HG03432 (cell line): ENCODE measurements at regions not wholly inside any gene's neighbourhood (a gene's known extent, or its start where the extent isn't known, plus 50 kb on each side); places are given as distances from the start of the nearest gene placed in this dataset.
"Not testable (repeated sequence)": the region's sequence is repeated elsewhere in the genome, so short reads cannot be mapped to it uniquely, and the experiment has no call there.

Experiments
- ATAC-seq: cut with Tn5 transposase; IDR thresholded peaks from one replicate; pipeline ENCODE4 v1.9.1; 2021; ENCODE audit warnings: mild to moderate bottlenecking, moderate library complexity; ENCODE audit not compliant: unreplicated experiment

DNA sequence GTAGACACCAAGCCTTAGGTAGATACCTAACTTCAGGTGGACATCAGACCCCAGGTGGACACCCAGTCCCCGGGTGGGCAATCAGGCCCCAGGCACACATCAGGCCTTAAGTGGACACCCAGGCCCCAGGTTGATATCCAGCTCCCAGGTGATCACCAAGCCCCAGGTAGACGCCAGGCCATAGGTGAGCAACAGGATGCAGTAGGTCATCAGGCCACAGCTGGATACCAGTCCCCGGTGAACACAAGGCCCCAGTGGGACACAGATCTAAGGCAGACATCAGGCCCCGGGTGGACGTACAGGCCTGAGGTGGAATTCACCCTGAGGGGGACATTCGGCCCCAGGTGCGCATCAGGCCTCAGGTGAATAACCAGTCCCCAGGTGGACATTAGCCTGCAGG is 201.0 kb downstream of the POTEM start:
- not testable (repeated sequence) for ATAC-seq

DNA sequence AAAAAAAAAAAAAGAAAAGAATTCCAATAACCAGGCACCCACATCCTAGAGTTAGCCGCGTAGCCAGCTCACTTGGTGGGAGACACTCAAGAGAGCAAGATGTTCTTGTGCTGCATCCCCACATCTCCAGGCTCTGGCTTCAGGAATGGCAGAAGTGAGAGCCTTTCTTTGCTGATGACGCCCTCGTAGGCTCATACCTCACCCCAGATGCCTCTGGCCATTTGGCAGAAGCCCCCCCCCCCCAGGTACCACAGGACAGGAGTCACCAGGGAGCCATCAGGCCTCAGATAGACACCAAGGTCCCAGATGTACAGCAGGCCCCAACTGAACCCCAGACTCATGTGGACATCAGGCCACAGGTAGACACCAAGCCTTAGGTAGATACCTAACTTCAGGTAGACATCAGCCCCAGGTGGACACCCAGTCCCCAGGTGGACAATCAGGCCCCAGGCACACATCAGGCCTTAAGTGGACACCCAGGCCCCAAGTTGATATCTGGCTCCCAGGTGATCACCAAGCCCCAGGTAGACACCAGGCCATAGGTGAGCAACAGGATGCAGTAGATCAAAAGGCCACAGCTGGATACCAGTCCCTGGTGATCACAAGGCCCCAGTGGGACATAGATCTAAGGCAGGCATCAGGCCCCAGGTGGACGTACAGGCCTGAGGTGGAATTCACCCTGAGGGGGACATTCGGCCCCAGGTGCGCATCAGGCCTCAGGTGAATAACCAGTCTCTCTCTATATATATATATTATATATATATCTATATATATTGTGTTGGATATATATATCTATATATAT is 202.5 kb downstream of the POTEM start:
- not testable (repeated sequence) for ATAC-seq

DNA sequence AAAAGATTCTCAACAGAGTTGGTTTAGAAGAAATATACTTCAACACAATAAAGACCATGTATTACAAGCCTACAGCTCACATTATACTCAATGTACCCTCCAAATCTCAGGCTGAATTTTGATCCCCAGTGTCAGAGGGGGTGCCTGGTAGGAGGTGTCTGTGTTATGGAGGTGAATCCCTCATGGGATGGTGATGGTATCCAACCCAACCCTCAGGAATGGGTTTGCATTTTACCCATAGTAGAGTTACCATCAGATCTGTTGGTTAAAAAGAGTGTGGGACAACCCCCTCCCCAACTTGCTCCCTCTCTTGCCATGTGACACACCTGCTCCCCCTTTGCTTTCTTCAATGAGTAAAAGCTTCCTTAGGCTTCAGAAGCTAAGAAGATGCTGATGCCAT is 205.5 kb downstream of the POTEM start:
- ATAC-seq, result not testable (repeated sequence)

DNA sequence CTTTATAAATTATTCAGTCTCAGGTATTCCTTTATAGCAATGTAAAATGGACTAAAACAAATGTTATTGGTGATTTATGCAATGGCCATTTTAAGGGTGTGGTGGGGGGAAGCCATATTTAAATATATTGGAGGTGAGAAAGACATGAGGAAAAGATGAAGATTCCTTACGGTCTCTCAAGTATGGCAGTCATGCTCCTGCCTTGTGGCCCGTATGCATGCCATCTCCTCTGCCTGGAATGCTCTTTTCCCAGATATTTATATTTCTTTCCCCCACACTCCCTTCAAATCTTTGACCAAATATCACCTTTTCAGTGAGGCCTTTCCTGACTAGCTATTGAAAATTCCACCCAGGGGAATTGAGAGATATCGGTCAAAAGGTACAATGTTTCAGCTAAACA is 206.0 kb downstream of the POTEM start:
- not testable (repeated sequence) for ATAC-seq

DNA sequence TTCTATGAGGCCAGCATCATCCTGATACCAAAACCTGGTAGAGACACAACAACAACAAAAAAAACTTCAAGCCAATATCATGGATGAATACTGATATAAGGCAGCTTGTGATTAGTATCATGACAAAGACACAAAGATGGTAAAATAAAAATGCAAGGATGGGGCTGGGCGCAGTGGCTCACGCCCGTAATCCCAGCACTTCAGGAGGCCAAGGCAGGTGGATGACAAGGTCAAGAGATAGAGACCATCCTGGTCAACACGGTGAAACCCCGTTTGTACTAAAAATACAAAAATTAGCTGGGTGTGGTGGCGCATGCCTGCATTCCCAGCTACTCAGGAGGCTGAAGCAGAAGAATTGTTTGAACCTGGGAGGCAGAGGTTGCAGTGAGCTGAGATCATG is 210.2 kb downstream of the POTEM start:
- not testable (repeated sequence) for ATAC-seq

DNA sequence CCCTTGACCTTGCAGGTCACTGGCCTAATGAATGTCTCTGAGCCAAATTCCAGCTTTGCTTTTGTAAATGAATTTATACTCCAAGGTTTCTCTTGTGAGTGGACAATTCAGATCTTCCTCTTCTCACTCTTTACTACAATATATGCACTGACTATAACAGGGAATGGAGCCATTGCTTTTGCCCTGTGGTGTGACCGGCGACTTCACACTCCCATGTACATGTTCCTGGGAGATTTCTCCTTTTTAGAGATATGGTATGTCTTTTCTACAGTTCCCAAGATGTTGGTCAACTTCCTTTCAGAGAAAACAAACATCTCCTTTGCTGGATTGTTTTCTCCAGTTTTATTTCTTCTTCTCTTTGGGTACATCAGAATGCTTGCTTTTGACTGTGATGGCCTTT is 213.1 kb downstream of the POTEM start:
- not testable (repeated sequence) for ATAC-seq

DNA sequence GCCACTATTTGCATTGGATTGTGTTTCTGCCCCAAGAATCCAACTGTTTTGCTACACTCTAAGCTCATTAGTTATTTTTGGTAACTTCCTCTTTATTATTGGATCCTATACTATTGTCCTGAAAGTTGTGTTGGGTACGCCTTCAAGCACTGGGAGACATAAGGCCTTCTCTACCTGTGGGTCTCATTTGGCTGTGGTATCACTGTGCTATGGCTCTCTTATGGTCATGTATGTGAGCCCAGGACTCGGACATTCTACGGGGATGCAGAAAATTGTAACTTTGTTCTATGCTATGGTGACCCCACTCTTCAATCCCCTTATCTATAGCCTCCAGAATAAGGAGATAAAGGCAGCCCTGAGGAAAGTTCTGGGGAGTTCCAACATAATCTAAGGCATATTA is 213.6 kb downstream of the POTEM start:
- ATAC-seq, result not testable (repeated sequence)

DNA sequence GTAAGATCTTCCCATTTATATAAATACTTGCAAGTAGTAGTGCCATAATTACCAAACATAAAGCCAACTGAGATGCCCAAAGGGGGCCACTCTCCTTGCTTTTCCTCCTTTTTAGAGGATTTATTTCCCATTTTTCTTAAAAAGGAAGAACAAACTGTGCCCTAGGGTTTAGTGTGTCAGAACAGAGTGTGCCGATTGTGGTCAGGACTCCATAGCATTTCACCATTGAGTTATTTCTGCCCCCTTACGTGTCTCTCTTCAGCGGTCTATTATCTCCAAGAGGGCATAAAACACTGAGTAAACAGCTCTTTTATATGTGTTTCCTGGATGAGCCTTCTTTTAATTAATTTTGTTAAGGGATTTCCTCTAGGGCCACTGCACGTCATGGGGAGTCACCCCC is 227.9 kb downstream of the POTEM start:
- ATAC-seq, result not testable (repeated sequence)

DNA sequence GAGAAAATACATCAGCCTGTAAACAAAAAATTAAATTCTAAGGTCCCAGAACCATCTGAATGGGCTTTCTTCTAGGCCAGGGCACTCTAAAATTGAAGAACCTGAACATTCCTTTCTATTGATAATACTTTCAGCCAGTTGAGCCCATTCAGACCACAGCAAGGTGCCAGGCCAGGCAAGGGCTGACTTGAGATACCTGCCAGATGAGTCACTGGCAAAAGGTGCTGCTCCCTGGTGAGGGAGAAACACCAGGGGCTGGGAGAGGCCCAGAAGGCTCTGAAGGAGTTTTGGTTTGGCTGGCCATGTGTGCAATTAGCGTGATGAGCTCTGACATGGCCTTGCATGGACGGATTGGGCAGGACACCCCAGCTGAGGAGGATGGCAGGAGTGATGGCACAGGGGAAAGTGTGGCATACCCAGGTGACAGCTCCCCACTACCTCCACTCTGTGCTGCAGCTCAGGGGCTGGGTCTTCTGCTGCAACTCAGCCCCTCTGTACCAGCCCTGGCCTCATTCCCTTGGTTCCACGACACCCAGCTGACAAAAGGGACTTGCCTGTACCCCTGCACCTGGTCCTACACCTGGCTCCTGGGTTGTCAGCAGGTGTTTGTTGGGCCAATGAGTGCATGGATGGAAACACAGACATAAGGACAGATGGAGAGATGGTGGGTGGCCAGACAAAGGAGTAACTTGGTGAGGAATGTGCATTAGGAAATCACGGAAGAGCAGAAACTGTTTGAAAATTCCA is 230.4 kb downstream of the POTEM start:
- ATAC-seq, result not testable (repeated sequence)

DNA sequence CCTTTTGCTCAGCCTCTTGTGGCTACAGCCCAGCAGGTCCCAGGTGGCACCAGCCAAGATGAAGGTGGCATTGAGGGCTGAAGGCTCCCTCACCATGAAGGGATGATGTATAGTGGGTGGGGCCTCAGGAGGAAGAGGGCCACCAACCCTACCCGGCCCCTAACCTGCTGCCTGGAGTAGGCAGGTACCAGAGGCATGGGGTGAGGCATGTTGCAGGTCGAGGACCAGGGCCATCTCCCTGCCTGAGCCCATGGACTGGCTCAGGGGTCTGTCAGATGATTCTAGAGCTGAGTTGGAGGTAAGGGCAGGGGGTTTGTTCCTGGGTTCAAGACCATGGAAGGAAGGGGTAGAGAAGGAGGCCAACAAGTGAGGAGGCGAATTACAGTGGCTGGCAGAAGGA is 231.1 kb downstream of the POTEM start:
- not testable (repeated sequence) for ATAC-seq

DNA sequence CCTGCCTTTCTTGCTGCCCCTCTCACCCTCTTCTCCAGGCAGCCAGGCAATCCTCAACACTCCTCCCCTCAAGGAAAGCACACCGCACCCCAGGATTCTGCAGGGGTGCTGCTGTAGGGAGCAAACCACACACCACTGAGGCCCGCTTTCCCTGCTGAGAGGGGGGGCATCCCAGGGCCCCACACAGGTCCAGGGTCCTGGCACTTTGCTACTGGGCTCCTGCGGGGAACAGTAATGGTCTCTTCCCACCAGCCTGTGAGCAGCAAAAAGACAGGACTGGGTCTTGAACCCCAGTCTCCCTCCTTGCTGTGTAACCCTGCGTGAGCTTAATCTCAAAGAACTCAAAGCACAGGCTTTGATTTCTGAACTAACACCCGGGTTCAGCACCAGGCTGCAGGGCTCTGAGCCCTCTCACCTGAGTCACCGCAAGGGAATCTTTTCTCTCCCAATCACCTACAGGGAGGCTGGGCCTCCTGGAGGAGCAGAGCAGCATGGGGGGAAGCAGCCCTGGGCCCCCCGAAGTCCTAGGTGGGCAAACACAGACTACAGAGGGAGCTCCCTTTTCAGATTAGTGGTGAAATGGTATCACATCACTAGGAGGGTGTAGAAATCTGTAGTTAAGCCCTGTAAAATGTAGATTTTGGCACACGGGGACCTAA is 232.6 kb downstream of the POTEG start:
- not testable (repeated sequence) for ATAC-seq

DNA sequence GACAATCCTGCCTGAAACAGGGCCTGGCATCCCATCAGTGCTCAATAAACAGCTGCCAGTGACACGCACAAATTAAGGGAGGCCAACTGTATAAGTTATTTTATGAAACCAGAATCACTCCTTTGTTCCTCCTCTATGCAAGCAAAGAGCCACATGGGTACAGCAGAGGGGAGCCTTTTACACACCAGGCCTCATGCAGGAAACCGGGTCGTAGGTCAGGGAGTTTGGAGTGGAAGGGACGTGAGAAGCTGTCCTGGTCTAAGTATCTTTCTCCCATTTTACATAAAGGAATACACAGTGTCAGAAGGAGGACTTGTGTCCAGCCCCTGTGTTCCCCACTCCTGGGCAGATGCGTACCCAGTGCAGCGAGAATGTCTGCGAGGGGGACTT is 232.1 kb downstream of the POTEG start:
- not testable (repeated sequence) for ATAC-seq

DNA sequence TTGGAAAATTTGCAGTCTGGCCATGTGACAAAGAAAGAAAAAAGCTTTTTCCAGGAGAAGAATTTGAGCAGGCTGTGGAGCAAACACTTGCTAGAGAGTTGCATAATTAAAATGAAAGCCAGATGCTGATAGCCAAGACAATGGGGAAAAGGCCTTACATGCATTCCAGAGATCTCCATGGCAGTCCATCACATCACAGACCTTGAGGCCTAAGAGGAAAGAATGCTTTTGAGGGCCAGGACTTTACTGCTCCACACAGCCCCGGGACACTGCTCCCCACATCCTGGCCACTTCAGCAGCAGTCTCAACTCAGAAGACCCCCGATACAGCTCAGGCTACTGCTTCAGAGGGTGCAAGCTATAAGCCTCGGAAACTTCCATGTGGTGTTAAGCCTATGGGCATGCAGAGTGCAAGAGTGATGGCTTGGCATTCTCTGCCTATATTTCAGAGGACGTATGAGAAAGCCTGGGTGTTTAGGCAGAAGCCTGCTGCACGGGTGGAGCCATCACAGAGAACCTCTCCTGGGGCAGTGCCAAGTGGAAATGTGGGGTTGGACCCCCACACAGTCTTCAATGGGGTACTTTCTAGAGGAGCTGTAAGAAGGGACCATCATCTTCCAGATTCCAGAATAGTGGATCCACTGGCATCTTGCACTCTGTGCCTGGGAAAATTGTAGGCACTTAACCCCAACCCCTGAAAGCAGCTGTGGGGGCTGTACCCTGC is 230.7 kb downstream of the POTEG start:
- not testable (repeated sequence) for ATAC-seq

DNA sequence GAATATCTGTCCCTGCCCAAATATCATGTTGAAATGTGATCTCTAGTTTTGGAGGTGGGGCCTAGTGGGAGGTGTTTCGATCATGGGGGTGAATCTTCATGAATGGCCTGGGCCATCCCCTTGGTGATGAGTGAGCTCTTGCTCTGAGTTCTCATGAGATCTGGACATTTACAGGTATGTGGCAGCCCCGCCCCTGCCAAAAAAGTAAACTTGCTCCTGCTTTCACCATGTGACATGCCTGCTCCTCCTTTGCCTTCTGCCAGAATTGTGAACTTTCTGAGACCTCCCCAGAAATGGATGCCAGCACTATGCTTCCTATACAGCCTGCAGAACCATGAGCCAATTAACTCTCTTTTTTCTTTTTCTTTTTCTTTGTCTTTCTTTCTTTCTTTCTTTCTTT is 229.3 kb downstream of the POTEG start:
- not testable (repeated sequence) for ATAC-seq

DNA sequence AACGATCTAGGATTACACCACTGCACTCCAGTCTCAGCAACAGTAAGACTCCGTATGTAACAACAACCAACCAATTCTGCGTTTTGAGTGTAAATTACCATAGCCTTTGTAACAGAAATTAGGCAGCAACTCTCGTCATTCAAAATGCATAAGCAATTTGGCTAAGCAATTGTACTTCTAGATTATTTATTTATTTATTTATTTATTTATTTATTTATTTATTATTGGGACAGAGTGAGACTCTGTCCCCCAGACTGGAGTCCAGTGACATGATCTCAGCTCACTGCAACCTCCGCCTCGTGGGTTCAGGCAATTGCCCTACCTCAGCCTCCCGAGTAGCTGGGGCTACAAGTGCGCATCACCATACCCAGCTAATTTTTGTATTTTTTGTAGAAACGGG is 217.7 kb downstream of the POTEG start:
- not testable (repeated sequence) for ATAC-seq

DNA sequence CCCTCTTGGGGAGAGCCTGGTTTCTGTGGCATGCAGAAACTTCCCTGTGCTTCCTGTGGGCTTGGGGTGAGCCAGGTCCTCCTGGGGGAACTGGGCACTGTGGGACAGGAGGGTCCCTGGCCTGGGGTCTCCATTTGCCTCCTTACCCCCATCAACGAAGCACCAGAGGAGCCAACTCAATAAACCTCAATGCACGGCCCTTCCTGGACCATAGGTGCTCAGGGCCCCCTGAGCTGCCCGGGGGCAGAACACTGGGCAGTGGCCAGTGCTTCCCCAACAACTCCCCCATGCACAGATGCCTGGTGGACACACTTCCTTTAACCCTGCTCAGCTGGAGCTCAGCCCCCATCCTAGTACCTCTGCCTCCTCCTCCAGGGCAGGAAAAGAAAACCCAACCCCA is 214.7 kb downstream of the POTEG start:
- not testable (repeated sequence) for ATAC-seq

DNA sequence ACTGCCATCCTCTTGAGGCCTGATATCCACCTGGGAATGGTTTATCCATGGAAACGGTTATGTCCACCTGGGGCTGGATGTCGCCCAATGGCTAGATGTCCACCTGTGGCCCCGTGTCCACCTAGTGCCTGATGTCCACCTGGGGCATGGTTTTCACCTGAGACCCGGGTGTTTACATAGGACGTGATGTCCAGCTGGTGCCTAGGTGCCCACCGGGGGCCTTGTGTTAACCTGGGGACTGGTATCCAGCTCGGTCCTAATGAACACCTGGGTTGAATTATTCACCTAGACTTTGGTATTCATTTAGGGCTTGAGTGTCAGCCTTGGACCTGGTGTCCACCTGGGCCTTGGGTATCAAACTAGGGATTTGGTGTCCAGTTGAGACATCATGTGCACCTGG is 202.7 kb downstream of the POTEG start:
- not testable (repeated sequence) for ATAC-seq

DNA sequence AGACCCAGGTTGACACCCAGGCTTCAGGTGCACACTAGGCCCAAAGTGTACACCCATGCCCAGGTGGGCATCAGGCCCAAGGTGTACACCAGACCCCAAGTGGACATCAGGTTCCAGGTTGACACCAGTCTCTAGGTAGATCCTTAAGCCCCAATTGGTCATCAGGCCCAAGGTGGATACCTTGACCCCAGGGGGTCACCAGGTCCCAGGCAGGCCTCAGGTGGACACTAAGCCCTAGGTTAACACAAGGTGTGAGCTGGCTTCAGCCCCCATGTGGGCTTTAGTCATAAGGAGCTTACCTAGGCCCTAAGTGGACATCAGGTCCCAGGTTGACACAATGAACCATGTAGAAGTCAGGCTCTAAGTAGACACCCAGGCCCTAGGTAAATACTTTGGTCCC is 200.1 kb downstream of the POTEG start:
- ATAC-seq, result not testable (repeated sequence)

DNA sequence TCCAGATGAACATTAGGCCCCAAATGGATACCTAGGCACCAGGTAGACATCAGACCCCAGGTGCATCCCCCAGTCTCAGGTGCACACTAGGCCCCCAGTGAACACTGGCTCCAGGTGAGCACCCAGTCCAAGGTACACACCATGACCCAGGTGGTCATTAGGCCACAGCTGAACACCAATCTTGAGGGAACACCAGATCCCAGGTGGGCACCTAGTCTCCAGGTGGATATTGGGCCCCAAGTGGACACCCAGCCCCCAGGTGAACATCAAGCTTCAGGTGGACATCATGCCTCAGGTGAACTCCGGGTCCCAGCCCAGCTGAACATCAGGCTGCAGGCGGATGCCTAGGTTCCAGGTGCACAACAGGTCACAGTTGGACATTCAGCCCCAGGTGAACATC is 196.5 kb downstream of the POTEG start:
- ATAC-seq, result not testable (repeated sequence)

DNA sequence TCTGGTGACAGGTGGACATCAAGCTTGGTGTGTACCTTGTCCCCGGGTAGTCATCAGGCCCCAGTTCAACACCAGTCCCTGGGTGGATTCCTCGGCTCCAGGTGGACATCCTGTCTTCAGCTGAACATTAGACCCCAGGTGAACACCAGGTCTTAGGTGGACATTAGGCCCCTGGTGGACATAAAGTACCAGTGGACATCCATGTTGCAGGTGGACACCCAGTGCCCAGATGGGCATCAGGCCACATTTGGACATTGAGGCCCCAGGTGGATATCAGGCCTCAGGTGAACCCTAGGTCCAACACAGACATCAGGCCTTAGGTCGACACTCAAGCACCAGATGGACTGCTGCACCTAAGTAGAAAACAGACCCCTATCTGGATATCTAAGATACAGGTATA is 195.6 kb downstream of the POTEG start:
- ATAC-seq, result not testable (repeated sequence)

DNA sequence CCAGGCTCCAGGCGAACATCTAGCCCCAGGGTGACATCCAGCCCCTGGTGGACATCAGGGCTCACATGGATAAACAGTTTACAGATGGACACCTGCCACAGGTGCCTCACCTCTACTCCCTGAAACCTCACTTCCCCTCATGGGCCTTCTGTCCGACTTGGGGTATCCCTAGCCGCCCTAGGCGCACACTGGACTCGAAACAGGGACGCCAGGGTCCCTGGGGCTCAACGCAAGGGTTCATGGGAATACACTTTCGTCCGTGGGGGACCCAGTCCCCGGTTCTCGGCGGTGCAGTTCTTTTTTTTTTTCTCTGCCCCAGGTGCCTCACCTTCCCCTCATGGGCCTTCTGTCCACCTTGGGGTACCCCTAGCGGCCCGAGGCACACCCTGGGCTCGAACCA is 194.2 kb downstream of the POTEG start:
- not testable (repeated sequence) for ATAC-seq
